BLaER1 treated with 17β-estradiol and CSF1 and Interleukin-3, amounts not matched to agents 10 nM and 100 nM (cell line): ENCODE measurements at regions not wholly inside any gene's neighbourhood (a gene's known extent, or its start where the extent isn't known, plus 50 kb on each side); places are given as distances from the start of the nearest gene placed in this dataset.

Source experiments
- H3K27ac ChIP-seq, 11 experiments: shearing (Covaris generic); formaldehyde crosslinking; 2 replicates each; pipeline ENCODE4 v1.8.1; 2022
- H3K27me3 ChIP-seq, 11 experiments: shearing (Covaris generic); formaldehyde crosslinking; 2 replicates each; pipeline ENCODE4 v1.8.1; 2022
- H3K36me3 ChIP-seq, 11 experiments: shearing (Covaris generic); formaldehyde crosslinking; 2 replicates each; pipeline ENCODE4 v1.8.1; 2022
- H3K4me1 ChIP-seq, 10 experiments: shearing (Covaris generic); formaldehyde crosslinking; 2 replicates each; pipeline ENCODE4 v1.8.1; 2022
- H3K4me2 ChIP-seq, 11 experiments: shearing (Covaris generic); formaldehyde crosslinking; 2 replicates each; pipeline ENCODE4 v1.8.1; 2022
- H3K4me3 ChIP-seq, 10 experiments: shearing (Covaris generic); formaldehyde crosslinking; 2 replicates each; pipeline ENCODE4 v1.8.1; 2022
- H3K9ac ChIP-seq, 11 experiments: shearing (Covaris generic); formaldehyde crosslinking; 2 replicates each; pipeline ENCODE4 v1.8.1; 2022
- H3K9me3 ChIP-seq, 11 experiments: shearing (Covaris generic); formaldehyde crosslinking; replicated peaks in 1 of 11; 2 replicates each; pipeline ENCODE4 v1.8.1; 2022
- H4K20me1 ChIP-seq, 11 experiments: shearing (Covaris generic); formaldehyde crosslinking; 2 replicates each; pipeline ENCODE4 v1.8.1; 2022
- Cebpa-rat ChIP-seq, 11 experiments: shearing (Covaris generic); IDR thresholded peaks; 2 replicates each; pipeline ENCODE4 v1.8.1; 2022

DNA sequence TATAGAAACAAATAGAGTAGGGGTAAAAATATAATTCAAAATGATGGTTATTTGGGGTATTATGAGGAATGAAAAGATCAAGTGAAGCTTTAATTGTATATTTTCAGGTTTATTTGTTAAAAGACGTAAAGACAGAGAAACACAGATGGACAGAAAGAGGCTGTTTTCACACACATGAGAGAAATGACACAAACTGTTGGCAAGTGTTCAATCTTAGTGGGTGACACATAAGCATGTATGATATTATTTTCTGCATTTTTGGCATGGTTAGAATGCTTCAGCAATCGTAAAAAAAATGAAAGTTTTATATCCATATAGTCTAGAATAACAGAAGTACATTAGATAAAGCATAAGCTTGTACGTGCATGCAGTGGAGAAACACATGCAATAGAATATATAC is 464.4 kb upstream of the AKR1E2 start:
- Histone ChIP-seq H3K9ac (no peak overlapping the region), H3K4me1 (no peaks in the 10 kb centered on the region), H3K27ac (no peak overlapping the region), H3K4me2 (no peak overlapping the region), H3K4me3 (no peak overlapping the region), H4K20me1 (no peaks in the 10 kb centered on the region), H3K36me3 (no peaks in the 10 kb centered on the region), H3K9me3 (no peaks in the 10 kb centered on the region), H3K27me3 (no peaks in the 10 kb centered on the region)
- no peak for TF ChIP-seq Cebpa-rat (IDR thresholded peaks at IDR 0.05)

DNA sequence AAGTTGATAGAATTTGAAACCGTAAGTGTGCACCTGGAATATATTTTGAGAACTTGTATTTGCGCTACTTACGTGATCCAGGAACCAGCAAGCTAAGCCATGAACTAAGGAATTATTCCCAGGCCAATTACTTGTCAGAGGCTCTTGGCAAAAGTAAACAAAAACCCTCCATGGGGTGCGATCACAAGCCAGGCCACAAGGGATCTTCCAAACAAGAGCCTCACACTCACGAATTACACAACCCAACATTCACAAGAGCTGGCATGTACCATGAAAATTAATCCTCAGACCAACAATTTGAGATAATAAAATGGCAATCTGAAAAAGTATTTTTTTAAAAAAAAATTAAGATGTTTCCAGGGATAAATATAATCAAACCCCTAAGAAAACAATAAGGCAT is 467.0 kb upstream of the AKR1E2 start:
- no peak overlapping the region for H3K27ac ChIP-seq
- H3K4me2 ChIP-seq: no peak overlapping the region

DNA sequence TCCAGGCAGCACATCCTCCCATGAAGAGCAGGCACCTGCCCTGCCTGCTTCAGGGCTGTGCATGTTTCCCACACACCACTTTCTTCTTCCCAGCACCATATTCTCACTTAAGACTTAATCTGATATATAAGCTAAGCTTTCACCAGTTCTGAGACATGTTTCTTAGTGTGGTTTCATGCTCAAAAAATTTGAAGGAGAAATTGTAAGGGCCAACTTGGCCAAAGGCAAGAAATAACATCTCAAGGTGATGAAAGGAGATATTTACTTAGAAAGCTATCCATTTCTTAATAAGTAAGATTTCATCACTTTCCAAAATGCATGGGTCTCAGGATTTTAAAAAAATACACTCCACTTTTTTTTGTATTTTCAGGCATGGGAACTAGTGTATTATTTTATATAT is 468.1 kb upstream of the AKR1E2 start:
- Histone ChIP-seq H3K9me3 (no peaks in the 10 kb centered on the region), H3K9ac (no peak overlapping the region), H3K4me2 (no peak overlapping the region), H3K4me1 (peaks cover 0 to 5% (median 0%) of the 10 kb centered on the region in 10 experiments; a peak in 1 of 20 replicates), H3K27me3 (no peaks in the 10 kb centered on the region), H3K4me3 (no peak overlapping the region), H3K36me3 (no peaks in the 10 kb centered on the region), H3K27ac (no peak overlapping the region), H4K20me1 (no peaks in the 10 kb centered on the region)
- no peak for TF ChIP-seq Cebpa-rat (IDR thresholded peaks at IDR 0.05)

More for the DNA sequence above, 467.0 kb upstream of the AKR1E2 start:
- no peaks in the 10 kb centered on the region for H3K9me3 ChIP-seq
- H3K27me3 ChIP-seq: no peaks in the 10 kb centered on the region
- H4K20me1 ChIP-seq: no peaks in the 10 kb centered on the region
- H3K9ac ChIP-seq: no peak overlapping the region
- H3K36me3 ChIP-seq: no peaks in the 10 kb centered on the region
- H3K4me3 ChIP-seq: no peak overlapping the region
- no peak for TF ChIP-seq Cebpa-rat (IDR thresholded peaks at IDR 0.05)
- H3K4me1 ChIP-seq: no peaks in the 10 kb centered on the region

DNA sequence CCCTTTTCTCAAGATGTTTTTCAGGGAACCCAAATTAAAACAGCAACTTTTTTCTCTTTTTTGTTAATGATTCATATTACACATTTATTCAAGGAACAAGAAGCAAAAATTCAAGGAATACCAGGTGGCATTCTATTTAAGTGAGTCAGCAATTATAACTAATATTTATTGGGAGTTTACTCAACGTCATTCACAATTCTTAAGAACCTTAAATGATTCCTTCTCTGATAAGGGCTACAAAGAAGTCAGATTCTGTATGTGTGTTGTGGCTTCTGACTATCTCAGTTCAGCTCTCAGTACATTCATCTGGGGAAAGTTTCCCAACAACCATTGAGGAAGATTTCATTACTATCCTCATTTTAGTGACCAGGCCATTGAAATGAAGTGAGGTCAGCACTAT is 470.7 kb upstream of the AKR1E2 start:
- no peaks in the 10 kb centered on the region for H3K36me3 ChIP-seq
- H3K4me2 ChIP-seq: no peak overlapping the region
- H3K9ac ChIP-seq: no peak overlapping the region
- no peak for TF ChIP-seq Cebpa-rat (IDR thresholded peaks at IDR 0.05)
- H3K27me3 ChIP-seq: no peaks in the 10 kb centered on the region
- no peaks in the 10 kb centered on the region for H4K20me1 ChIP-seq
- peaks cover 0 to 5% (median 0%) of the 10 kb centered on the region in 10 experiments; a peak in 1 of 20 replicates for H3K4me1 ChIP-seq
- no peak overlapping the region for H3K27ac ChIP-seq
- 0 out of 22 replicates have a peak, but pooled peaks cover 0 to 1% (median 0%) of the 10 kb centered on the region in 11 experiments for H3K9me3 ChIP-seq
- H3K4me3 ChIP-seq: no peak overlapping the region

DNA sequence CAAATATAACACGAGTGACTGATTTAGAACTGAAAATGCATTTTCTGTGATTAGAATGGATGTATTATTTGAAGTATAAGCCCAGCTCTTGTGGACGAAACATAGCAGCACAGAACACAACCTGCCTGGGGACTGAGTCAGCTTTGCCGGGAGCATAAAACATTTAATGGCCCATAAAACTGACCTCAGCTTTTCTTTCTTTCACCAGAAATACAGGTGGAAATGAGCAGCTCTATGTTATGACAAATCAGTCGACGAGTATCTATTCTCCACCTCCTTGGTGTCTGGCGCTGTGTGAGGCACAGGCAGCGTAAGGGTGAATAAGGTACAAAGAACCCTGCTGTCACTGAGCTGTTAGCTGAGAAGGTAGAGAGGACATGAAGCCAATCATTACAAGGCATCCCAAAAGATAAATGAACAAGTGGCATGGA is 471.6 kb upstream of the AKR1E2 start:
- Histone ChIP-seq H3K27me3 (no peaks in the 10 kb centered on the region), H3K9ac (no peak overlapping the region), H3K4me2 (no peak overlapping the region), H4K20me1 (no peaks in the 10 kb centered on the region), H3K4me1 (peaks cover 0 to 5% (median 0%) of the 10 kb centered on the region in 10 experiments; a peak in 1 of 20 replicates), H3K4me3 (no peak overlapping the region), H3K27ac (no peak overlapping the region), H3K9me3 (0 out of 22 replicates have a peak, but pooled peaks cover 0 to 4% (median 0%) of the 10 kb centered on the region in 11 experiments), H3K36me3 (no peaks in the 10 kb centered on the region)
- TF ChIP-seq Cebpa-rat (IDR thresholded peaks at IDR 0.05): no peak

DNA sequence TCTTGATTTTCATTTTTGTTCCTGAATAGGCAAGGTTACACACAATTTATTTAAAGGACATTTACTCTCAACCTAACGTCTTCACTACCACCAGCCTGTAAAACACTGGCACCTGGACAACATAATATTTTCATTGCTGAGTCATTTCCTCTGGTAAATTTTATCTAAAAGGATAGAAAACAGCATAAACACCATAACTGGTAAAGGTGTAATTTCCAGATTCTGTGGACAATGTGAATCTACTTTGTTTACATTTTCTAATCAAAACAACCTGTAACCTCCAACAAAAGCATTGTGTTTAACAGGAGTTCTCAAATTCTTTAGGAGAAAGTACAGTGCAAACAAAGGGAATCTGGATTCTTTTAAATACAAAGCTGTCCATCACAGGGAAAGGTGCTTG is 472.0 kb upstream of the AKR1E2 start:
- Histone ChIP-seq H3K27ac (no peak overlapping the region), H3K9me3 (0 out of 22 replicates have a peak, but pooled peaks cover 0 to 4% (median 0%) of the 10 kb centered on the region in 11 experiments), H3K36me3 (no peaks in the 10 kb centered on the region), H3K4me3 (no peak overlapping the region), H3K9ac (no peak overlapping the region), H3K4me2 (peak overlapping the region in 1 of 11 experiments; percentile 13; a peak in 1 of 22 replicates), H3K27me3 (no peaks in the 10 kb centered on the region), H4K20me1 (no peaks in the 10 kb centered on the region), H3K4me1 (peaks cover 0 to 5% (median 0%) of the 10 kb centered on the region in 10 experiments; a peak in 1 of 20 replicates)
- TF ChIP-seq Cebpa-rat (IDR thresholded peaks at IDR 0.05): no peak

DNA sequence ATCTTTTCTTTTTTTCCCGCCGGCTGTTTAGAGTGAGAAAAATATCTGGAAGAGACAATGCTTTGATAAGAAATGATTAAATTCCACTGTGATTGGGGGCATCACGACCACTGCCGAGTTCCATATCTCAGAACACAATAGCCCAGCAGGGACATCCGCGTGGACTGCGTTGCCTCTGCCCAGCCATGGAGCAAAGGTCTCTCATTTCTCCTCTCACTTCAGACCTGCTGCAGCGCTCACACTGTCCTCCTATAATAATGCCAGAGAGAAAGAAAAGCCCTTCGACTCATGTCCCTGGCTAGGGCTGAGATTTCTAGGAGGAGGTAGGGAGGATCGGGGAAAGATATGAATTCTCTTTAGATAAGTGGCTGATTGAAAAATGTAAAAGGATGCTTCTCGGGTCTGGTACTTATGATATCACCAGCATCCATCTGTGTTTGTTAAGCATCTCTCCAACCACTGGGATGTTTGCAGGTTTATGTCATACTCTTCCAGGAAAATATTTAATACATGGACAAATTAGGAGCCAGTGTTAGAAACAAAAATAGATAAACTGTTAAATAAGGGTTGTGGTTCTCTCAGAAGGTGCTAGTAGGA is 472.9 kb upstream of the AKR1E2 start:
- Histone ChIP-seq H3K27me3 (no peaks in the 10 kb centered on the region), H3K4me2 (no peak overlapping the region), H4K20me1 (no peaks in the 10 kb centered on the region), H3K9ac (no peak overlapping the region), H3K4me3 (no peak overlapping the region), H3K9me3 (0 out of 22 replicates have a peak, but pooled peaks cover 0 to 4% (median 0%) of the 10 kb centered on the region in 11 experiments), H3K36me3 (no peaks in the 10 kb centered on the region), H3K27ac (no peak overlapping the region), H3K4me1 (peaks cover 0 to 5% (median 0%) of the 10 kb centered on the region in 10 experiments; a peak in 1 of 20 replicates)
- TF ChIP-seq Cebpa-rat (IDR thresholded peaks at IDR 0.05): no peak

DNA sequence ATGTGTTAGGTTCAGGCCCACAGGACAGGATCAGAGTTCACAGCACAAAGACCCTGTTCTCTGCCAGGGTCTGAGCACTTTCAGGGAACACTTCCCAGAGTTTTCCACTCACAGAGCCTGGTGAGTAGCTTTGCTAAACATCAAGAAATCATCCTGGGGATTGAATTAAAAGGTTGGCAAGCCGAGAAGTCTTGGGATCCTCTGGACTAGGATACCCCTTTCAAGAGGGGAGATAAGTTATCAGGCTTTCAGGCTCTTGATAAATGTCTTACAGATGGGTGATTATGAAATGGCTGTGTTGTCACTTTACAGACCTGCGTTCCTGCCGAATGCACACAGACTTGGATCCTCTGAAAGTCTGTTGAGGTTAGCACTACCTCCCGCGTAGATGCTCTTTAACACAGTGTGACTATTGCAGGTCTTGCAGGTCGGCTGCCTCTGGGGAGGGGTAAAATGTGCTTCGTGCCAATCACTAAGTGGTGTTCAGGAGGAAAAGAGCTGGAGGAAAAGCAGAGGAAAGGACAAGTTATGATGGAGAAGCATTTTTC is 473.5 kb upstream of the AKR1E2 start:
- no peak overlapping the region for H3K4me2 ChIP-seq
- H3K36me3 ChIP-seq: no peaks in the 10 kb centered on the region

DNA sequence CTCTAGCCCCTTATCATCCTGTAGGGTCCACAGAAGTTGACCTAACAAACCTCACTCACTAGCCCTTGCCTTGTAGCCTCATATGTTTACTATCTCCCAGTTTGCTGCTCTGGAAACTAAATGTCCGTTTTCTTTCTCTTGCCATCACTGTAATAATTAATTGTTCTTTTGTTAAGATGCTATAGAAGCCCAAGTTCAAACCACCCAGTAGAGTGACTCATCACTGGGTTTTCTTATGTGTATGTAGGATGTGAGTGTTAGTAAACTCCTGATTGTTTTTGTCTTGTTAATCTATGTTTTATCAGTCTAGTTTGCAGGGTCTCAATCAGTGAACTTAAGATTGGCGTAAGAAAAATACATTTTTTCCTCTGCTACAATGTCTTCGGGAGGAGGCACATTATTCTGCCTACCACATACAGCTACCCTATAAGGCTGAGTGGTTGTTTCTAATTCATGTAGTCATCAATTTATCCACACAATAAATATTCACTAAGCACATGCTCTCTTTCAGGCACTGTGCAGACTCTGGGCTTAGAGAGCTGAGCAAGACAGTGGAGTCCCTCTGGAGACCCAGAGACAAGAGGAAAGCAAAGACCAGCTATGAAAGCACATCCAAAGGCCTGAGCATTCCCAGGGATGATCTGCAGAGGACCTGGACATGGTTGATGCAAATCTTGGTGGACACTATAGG is 474.1 kb upstream of the AKR1E2 start:
- Histone ChIP-seq H3K4me2 (no peak overlapping the region), H3K9ac (no peak overlapping the region)

More for the DNA sequence above, 473.5 kb upstream of the AKR1E2 start:
- Histone ChIP-seq H3K9me3 (0 out of 22 replicates have a peak, but pooled peaks cover 0 to 4% (median 0%) of the 10 kb centered on the region in 11 experiments), H3K4me3 (no peak overlapping the region), H3K4me1 (peaks cover 0 to 5% (median 0%) of the 10 kb centered on the region in 10 experiments; a peak in 1 of 20 replicates), H3K27ac (no peak overlapping the region), H3K9ac (no peak overlapping the region), H3K27me3 (no peaks in the 10 kb centered on the region), H4K20me1 (no peaks in the 10 kb centered on the region)
- TF ChIP-seq Cebpa-rat (IDR thresholded peaks at IDR 0.05): no peak

More for the DNA sequence above, 474.1 kb upstream of the AKR1E2 start:
- H4K20me1 ChIP-seq: no peaks in the 10 kb centered on the region
- peaks cover 0 to 5% (median 0%) of the 10 kb centered on the region in 10 experiments; a peak in 1 of 20 replicates for H3K4me1 ChIP-seq
- no peak overlapping the region for H3K4me3 ChIP-seq
- TF ChIP-seq Cebpa-rat (IDR thresholded peaks at IDR 0.05): no peak
- H3K27ac ChIP-seq: no peak overlapping the region
- H3K27me3 ChIP-seq: no peaks in the 10 kb centered on the region
- no peaks in the 10 kb centered on the region for H3K36me3 ChIP-seq
- H3K9me3 ChIP-seq: 0 out of 22 replicates have a peak, but pooled peaks cover 0 to 4% (median 0%) of the 10 kb centered on the region in 11 experiments
